HG03342 (cell line): ENCODE measurements at regions not wholly inside any gene's neighbourhood (a gene's known extent, or its start where the extent isn't known, plus 50 kb on each side); places are given as distances from the start of the nearest gene placed in this dataset.

Experiments used
- ATAC-seq: cut with Tn5 transposase; IDR thresholded peaks from one replicate; pipeline ENCODE4 v1.9.1; 2021; ENCODE audit warnings: mild to moderate bottlenecking, moderate library complexity; ENCODE audit not compliant: unreplicated experiment

GRCh38 chr13:31925079-31925478 is 106.5 kb upstream of the FRY start:
- ATAC-seq = no peak

GRCh38 chr13:31927219-31927653 is 104.3 kb upstream of the FRY start:
- no peak for ATAC-seq

GRCh38 chr13:31929031-31929770 is 102.4 kb upstream of the FRY start:
- no peak for ATAC-seq

GRCh38 chr13:31930490-31930889 is 101.1 kb upstream of the FRY start:
- ATAC-seq = peak; percentile 20

- ATAC-seq = peak; percentile 98
These were observed 100.6 kb upstream of the FRY start for GRCh38 chr13:31930901-31931522.

- no peak for ATAC-seq
These were observed 94.1 kb upstream of the FRY start for GRCh38 chr13:31937436-31937835.

- no peak for ATAC-seq
These were observed 91.5 kb upstream of the FRY start for GRCh38 chr13:31940076-31940475.

- ATAC-seq = no peak
These were observed 88.0 kb upstream of the FRY start for GRCh38 chr13:31943591-31943990.

GRCh38 chr13:31944262-31945160 is 87.1 kb upstream of the FRY start:
- ATAC-seq = no peak

GRCh38 chr13:31945202-31945961 is 86.2 kb upstream of the FRY start:
- no peak for ATAC-seq

GRCh38 chr13:31946091-31946770 is 85.3 kb upstream of the FRY start:
- no peak for ATAC-seq

- ATAC-seq = no peak
These were observed 84.5 kb upstream of the FRY start for GRCh38 chr13:31947105-31947504.

- ATAC-seq = no peak
These were observed 84.1 kb upstream of the FRY start for GRCh38 chr13:31947506-31947905.

- ATAC-seq = no peak
These were observed 82.1 kb upstream of the FRY start for GRCh38 chr13:31949486-31949885.

- ATAC-seq = no peak
These were observed 81.3 kb upstream of the FRY start for GRCh38 chr13:31950111-31950815.

- ATAC-seq = peak; percentile 91
These were observed 80.3 kb upstream of the FRY start for GRCh38 chr13:31951215-31951678.

GRCh38 chr13:31952641-31953380 is 78.8 kb upstream of the FRY start:
- ATAC-seq = no peak

GRCh38 chr13:31955101-31955500 is 76.5 kb upstream of the FRY start:
- ATAC-seq = no peak

- ATAC-seq = no peak
These were observed 75.8 kb upstream of the FRY start for GRCh38 chr13:31955741-31956140.
